Upper lobe of right lung (tissue), 1 donor: ENCODE measurements at regions not wholly inside any gene's neighbourhood (a gene's known extent, or its start where the extent isn't known, plus 50 kb on each side); places are given as distances from the start of the nearest gene placed in this dataset.

Experiments
- ATAC-seq: fragments of 200-7000 bp; cut with Tn5 transposase; one replicate; pipeline ENCODE4 v1.9.1; 2020; ENCODE audit warnings: mild to moderate bottlenecking, moderate library complexity
- DNase-seq: peaks from one replicate; pipeline ENCODE4 v3.0.0-alpha.2; 2020
- H3K27ac ChIP-seq: fragments of 200-600 bp; one replicate; pipeline ENCODE4 v1.8.0; 2022
- H3K27me3 ChIP-seq: fragments of 200-600 bp; one replicate; pipeline ENCODE4 v1.8.0; 2022; ENCODE audit warnings: mild to moderate bottlenecking
- H3K36me3 ChIP-seq: fragments of 200-600 bp; one replicate; pipeline ENCODE4 v1.8.0; 2022
- H3K4me1 ChIP-seq: fragments of 200-600 bp; one replicate; pipeline ENCODE4 v1.8.0; 2022
- H3K4me3 ChIP-seq: fragments of 200-600 bp; one replicate; pipeline ENCODE4 v1.8.0; 2022; ENCODE audit warnings: mild to moderate bottlenecking
- H3K9me3 ChIP-seq: fragments of 200-600 bp; one replicate; pipeline ENCODE4 v1.8.0; 2022
- CTCF ChIP-seq: fragments of 200-600 bp; IDR thresholded peaks from one replicate; pipeline ENCODE4 v1.8.0; 2022; ENCODE audit warnings: antibody characterized with exemption
- intact Hi-C: fragments of 100-400 bp; cut with DNase I; formaldehyde crosslinking; loops from one replicate; pipeline ENCODE4 v1.11.0; 2022
- donor health status: DM: no; HTN: yes; CAD: no; lungs with severe emphysema.

GRCh38 chr2:239674101-239674980 is 273.5 kb upstream of the HDAC4 start:
- intact Hi-C loops: no loop called here
- no peak for ATAC-seq
- no peaks in the 10 kb centered on the region for H3K36me3 ChIP-seq
- peak; percentile 53 for DNase-seq
- no peaks in the 10 kb centered on the region for H3K9me3 ChIP-seq
- H3K4me1 ChIP-seq: no peaks in the 10 kb centered on the region
- H3K27me3 ChIP-seq: no peaks in the 10 kb centered on the region
- no peak for TF ChIP-seq CTCF
- no peak overlapping the region for H3K4me3 ChIP-seq
- H3K27ac ChIP-seq: no peak overlapping the region

GRCh38 chr2:239673641-239674040 is 272.8 kb upstream of the HDAC4 start:
- Histone ChIP-seq H3K27me3 (no peaks in the 10 kb centered on the region), H3K27ac (no peak overlapping the region), H3K9me3 (no peaks in the 10 kb centered on the region), H3K4me3 (no peak overlapping the region), H3K4me1 (no peaks in the 10 kb centered on the region), H3K36me3 (no peaks in the 10 kb centered on the region)
- TF ChIP-seq CTCF: no peak
- ATAC-seq: no peak
- intact Hi-C loops: no loop called here
- peak; percentile 43 for DNase-seq

- intact Hi-C loops: no loop called here
- DNase-seq: no peak
- TF ChIP-seq CTCF: no peak
Measured at GRCh38 chr2:239671916-239672849, 271.4 kb upstream of the HDAC4 start.

GRCh38 chr2:239671471-239671870 is 270.7 kb upstream of the HDAC4 start:
- peak; percentile 50 for DNase-seq
- no peaks in the 10 kb centered on the region for H3K36me3 ChIP-seq
- no peak for ATAC-seq
- no peaks in the 10 kb centered on the region for H3K9me3 ChIP-seq
- H3K4me1 ChIP-seq: no peaks in the 10 kb centered on the region
- intact Hi-C loops: no loop called here
- no peak overlapping the region for H3K4me3 ChIP-seq
- no peak overlapping the region for H3K27ac ChIP-seq
- H3K27me3 ChIP-seq: no peaks in the 10 kb centered on the region
- no peak for TF ChIP-seq CTCF

More at GRCh38 chr2:239671916-239672849, 271.4 kb upstream of the HDAC4 start:
- H3K36me3 ChIP-seq: no peaks in the 10 kb centered on the region
- ATAC-seq: no peak
- no peak overlapping the region for H3K27ac ChIP-seq
- H3K9me3 ChIP-seq: no peaks in the 10 kb centered on the region
- H3K4me3 ChIP-seq: no peak overlapping the region
- H3K27me3 ChIP-seq: no peaks in the 10 kb centered on the region
- H3K4me1 ChIP-seq: no peaks in the 10 kb centered on the region

- Histone ChIP-seq H3K4me1 (no peaks in the 10 kb centered on the region), H3K36me3 (no peaks in the 10 kb centered on the region), H3K27me3 (no peaks in the 10 kb centered on the region), H3K27ac (no peak overlapping the region), H3K4me3 (no peak overlapping the region), H3K9me3 (no peaks in the 10 kb centered on the region)
- ATAC-seq: no peak
- DNase-seq: no peak
- intact Hi-C loops: no loop called here
- no peak for TF ChIP-seq CTCF
Measured at GRCh38 chr2:239670463-239671120, 269.8 kb upstream of the HDAC4 start.
